IMR-90 (cell line): ENCODE measurements at regions not wholly inside any gene's neighbourhood (a gene's known extent, or its start where the extent isn't known, plus 50 kb on each side); places are given as distances from the start of the nearest gene placed in this dataset.
"Not testable (repeated sequence)": the region's sequence is repeated elsewhere in the genome, so short reads cannot be mapped to it uniquely, and the experiment has no call there.

ENCODE experiments used
- BHLHE40 ChIP-seq: fragments of 150-350 bp; IDR thresholded peaks from 2 replicates; pipeline ENCODE4 v1.6.1; 2016; ENCODE audit warnings: mild to moderate bottlenecking, low read depth, low read length
- MXI1 ChIP-seq: IDR thresholded peaks from 2 replicates; pipeline ENCODE4 v1.6.1; 2012; ENCODE audit warnings: low read depth, mild to moderate bottlenecking, low read length, moderate library complexity, borderline replicate concordance
- POLR2A ChIP-seq: IDR thresholded peaks from 2 replicates; pipeline ENCODE4 v1.6.1; 2012; ENCODE audit warnings: mild to moderate bottlenecking, low read depth, low read length
- TF ChIP-seq, protein P1 (sequence below): conservative IDR thresholded peaks from 2 replicates; pipeline ENCODE4 v1.5.1; 2012; ENCODE audit warnings: mild to moderate bottlenecking, low read depth, low read length, improper control_type of control experiment
- TF ChIP-seq, protein P2 (sequence below): fragments of 150-350 bp; IDR thresholded peaks from 2 replicates; pipeline ENCODE4 v1.6.1; 2017; ENCODE audit warnings: mild to moderate bottlenecking, antibody characterized with exemption, low read length, low read depth

DNA sequence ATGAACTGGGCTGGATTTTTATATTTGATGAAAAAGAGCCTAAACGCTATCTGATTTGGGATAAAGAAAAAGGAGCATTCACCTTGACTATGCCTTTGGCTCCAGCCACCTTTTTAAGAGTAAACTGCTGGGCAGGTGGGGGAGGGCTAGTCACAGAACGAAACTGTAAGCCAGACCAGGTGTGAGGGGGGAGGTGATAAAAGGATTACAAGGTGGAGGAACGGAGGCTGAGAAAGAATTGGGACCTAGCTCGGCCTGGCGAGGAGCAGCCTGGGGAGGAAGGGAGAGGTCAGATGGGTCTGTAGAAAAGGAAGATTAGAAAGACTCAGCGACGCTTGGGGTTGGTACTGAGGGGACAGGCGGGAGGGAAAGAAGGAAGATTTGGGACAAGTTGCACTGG is 805.4 kb upstream of the ID2 start:
- TF ChIP-seq POLR2A, BHLHE40, MXI1: not testable (repeated sequence)
- TF ChIP-seq, protein P1, sequence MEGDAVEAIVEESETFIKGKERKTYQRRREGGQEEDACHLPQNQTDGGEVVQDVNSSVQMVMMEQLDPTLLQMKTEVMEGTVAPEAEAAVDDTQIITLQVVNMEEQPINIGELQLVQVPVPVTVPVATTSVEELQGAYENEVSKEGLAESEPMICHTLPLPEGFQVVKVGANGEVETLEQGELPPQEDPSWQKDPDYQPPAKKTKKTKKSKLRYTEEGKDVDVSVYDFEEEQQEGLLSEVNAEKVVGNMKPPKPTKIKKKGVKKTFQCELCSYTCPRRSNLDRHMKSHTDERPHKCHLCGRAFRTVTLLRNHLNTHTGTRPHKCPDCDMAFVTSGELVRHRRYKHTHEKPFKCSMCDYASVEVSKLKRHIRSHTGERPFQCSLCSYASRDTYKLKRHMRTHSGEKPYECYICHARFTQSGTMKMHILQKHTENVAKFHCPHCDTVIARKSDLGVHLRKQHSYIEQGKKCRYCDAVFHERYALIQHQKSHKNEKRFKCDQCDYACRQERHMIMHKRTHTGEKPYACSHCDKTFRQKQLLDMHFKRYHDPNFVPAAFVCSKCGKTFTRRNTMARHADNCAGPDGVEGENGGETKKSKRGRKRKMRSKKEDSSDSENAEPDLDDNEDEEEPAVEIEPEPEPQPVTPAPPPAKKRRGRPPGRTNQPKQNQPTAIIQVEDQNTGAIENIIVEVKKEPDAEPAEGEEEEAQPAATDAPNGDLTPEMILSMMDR = not testable (repeated sequence)
- TF ChIP-seq, protein P2, sequence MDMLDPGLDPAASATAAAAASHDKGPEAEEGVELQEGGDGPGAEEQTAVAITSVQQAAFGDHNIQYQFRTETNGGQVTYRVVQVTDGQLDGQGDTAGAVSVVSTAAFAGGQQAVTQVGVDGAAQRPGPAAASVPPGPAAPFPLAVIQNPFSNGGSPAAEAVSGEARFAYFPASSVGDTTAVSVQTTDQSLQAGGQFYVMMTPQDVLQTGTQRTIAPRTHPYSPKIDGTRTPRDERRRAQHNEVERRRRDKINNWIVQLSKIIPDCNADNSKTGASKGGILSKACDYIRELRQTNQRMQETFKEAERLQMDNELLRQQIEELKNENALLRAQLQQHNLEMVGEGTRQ = not testable (repeated sequence)
